CD14-positive monocyte (primary cell): ENCODE measurements at regions not wholly inside any gene's neighbourhood (a gene's known extent, or its start where the extent isn't known, plus 50 kb on each side); places are given as distances from the start of the nearest gene placed in this dataset.

Source experiments
- DNase-seq, 3 donors: peaks; one replicate each; pipeline ENCODE4 v3.0.0-alpha.2; 2011 to 2022
- H2AFZ ChIP-seq: 2 replicates; pipeline ENCODE4 v1.6.0; 2012; ENCODE audit warnings: mild to moderate bottlenecking, low read depth, low read length, inconsistent platforms; ENCODE audit not compliant: insufficient read depth, poor library complexity, severe bottlenecking
- H3K27ac ChIP-seq, 2 donors: 1 replicate in 1 of 2; 2 replicates in 1 of 2; pipeline ENCODE4 v1.5.1; 2012 to 2013; ENCODE audit warnings: low read length in 2 of 2, control low read depth in 1 of 2, inconsistent platforms in 1 of 2, low read depth in 1 of 2, mild to moderate bottlenecking in 1 of 2
- H3K27me3 ChIP-seq, 2 donors: one replicate each; pipeline versions ENCODE4 v1.6.0 to v1.6.1; 2011 to 2013; ENCODE audit warnings: low read length in 2 of 2; ENCODE audit not compliant: control insufficient read depth in 2 of 2, insufficient read depth in 2 of 2
- H3K36me3 ChIP-seq, 2 donors: replicated peaks in 1 of 2; 1 replicate in 1 of 2; 2 replicates in 1 of 2; pipeline versions ENCODE4 v1.5.1 to v1.6.1; 2012 to 2013; ENCODE audit warnings: low read length in 2 of 2, control low read depth in 1 of 2, inconsistent platforms in 1 of 2, mild to moderate bottlenecking in 1 of 2; ENCODE audit not compliant: insufficient read depth in 2 of 2, control insufficient read depth in 1 of 2
- H3K4me1 ChIP-seq, 2 donors: 1 replicate in 1 of 2; 2 replicates in 1 of 2; pipeline versions ENCODE4 v1.5.1 to v1.6.1; 2012 to 2013; ENCODE audit warnings: low read length in 2 of 2, control low read depth in 1 of 2, inconsistent platforms in 1 of 2, mild to moderate bottlenecking in 1 of 2, moderate library complexity in 1 of 2; ENCODE audit not compliant: insufficient read depth in 2 of 2, control insufficient read depth in 1 of 2
- H3K4me2 ChIP-seq: replicated peaks from 2 replicates; pipeline ENCODE3; 2012; ENCODE audit warnings: low read length, moderate library complexity, mild to moderate bottlenecking; ENCODE audit not compliant: poor library complexity, severe bottlenecking; ENCODE audit errors: extremely low read depth
- H3K4me3 ChIP-seq, 3 experiments: fragments of 200-600 bp in 1 of 3; sonication (generic) in 1 of 3; replicated peaks in 1 of 3; 1 replicate in 2 of 3; 2 replicates in 1 of 3; pipeline ENCODE4 v1.5.1; 2011 to 2013; ENCODE audit warnings: low read length in 3 of 3, mild to moderate bottlenecking in 3 of 3, control low read depth in 2 of 3, low read depth in 2 of 3, inconsistent platforms in 1 of 3, moderate library complexity in 1 of 3
- H3K79me2 ChIP-seq: 2 replicates; pipeline ENCODE4 v1.6.0; 2012; ENCODE audit warnings: mild to moderate bottlenecking, control low read depth, inconsistent platforms, low read length, moderate library complexity; ENCODE audit not compliant: insufficient read depth
- H3K9ac ChIP-seq: 2 replicates; pipeline ENCODE4 v1.6.0; 2017; ENCODE audit warnings: low read length, mild to moderate bottlenecking; ENCODE audit not compliant: insufficient read depth, poor library complexity, severe bottlenecking
- H3K9me3 ChIP-seq, 2 donors: replicated peaks in 1 of 2; 1 replicate in 1 of 2; 2 replicates in 1 of 2; pipeline versions ENCODE4 v1.5.1 to v1.6.1; 2012 to 2013; ENCODE audit warnings: low read length in 2 of 2, control low read depth in 1 of 2; ENCODE audit not compliant: control insufficient read depth in 1 of 2, insufficient read depth in 1 of 2
- H4K20me1 ChIP-seq: 2 replicates; pipeline ENCODE4 v1.6.0; 2012; ENCODE audit warnings: mild to moderate bottlenecking, low read length, control low read depth, moderate library complexity; ENCODE audit not compliant: insufficient read depth
- H3K27ac Mint-ChIP-seq, 7 donors: one replicate each; pipeline ENCODE4 v1.8.0; 2020; ENCODE audit warnings: mild to moderate bottlenecking in 7 of 7, mixed read lengths in 7 of 7, moderate library complexity in 6 of 7, inconsistent platforms in 2 of 7
- H3K27me3 Mint-ChIP-seq, 3 donors: one replicate each; pipeline ENCODE4 v1.8.0; 2021 to 2022; ENCODE audit warnings: low read depth in 3 of 3, mild to moderate bottlenecking in 3 of 3, mixed read lengths in 3 of 3, moderate library complexity in 3 of 3, inconsistent platforms in 1 of 3
- H3K36me3 Mint-ChIP-seq, 2 donors: one replicate each; pipeline ENCODE4 v1.8.0; 2020; ENCODE audit warnings: mixed read lengths in 2 of 2, inconsistent platforms in 1 of 2, mild to moderate bottlenecking in 1 of 2
- H3K4me1 Mint-ChIP-seq: one replicate; pipeline ENCODE4 v1.8.0; 2020; ENCODE audit warnings: mild to moderate bottlenecking, mixed read lengths
- H3K4me3 Mint-ChIP-seq, 2 donors: one replicate each; pipeline ENCODE4 v1.8.0; 2020; ENCODE audit warnings: mild to moderate bottlenecking in 2 of 2, mixed read lengths in 2 of 2, moderate library complexity in 1 of 2
- H3K9me3 Mint-ChIP-seq, 7 donors: one replicate each; pipeline ENCODE4 v1.8.0; 2020 to 2022; ENCODE audit warnings: mixed read lengths in 7 of 7, mild to moderate bottlenecking in 6 of 7, moderate library complexity in 6 of 7, inconsistent platforms in 2 of 7
- WGBS: methylation state at CpG from one replicate; pipeline ENCODE4 v1.1.5; 2013; ENCODE audit warnings: missing lambda C conversion rate; ENCODE audit not compliant: insufficient coverage; 5-methylcytosine and 5-hydroxymethylcytosine counted together
- intact Hi-C, 2 donors: fragments of 100-400 bp; cut with micrococcal nuclease; formaldehyde crosslinking; loops; one replicate each; pipeline versions ENCODE4 v1.15.0 to v1.15.1; 2023
- TF ChIP-seq, protein P1 (sequence below): fragments of 200-600 bp; IDR thresholded peaks from one replicate; pipeline ENCODE4 v1.8.0; 2022; ENCODE audit warnings: antibody characterized with exemption, mild to moderate bottlenecking

- Mint-ChIP-seq H3K27ac (peak overlapping the region in 2 of 7 donors; percentile 27 to 28), H3K27me3 (peaks cover 6 to 12% (median 9%) of the 10 kb centered on the region in 3 donors), H3K36me3 (no peaks in the 10 kb centered on the region), H3K4me1 (peaks cover 26% of the 10 kb centered on the region), H3K4me3 (no peak overlapping the region), H3K9me3 (peaks cover 7 to 17% (median 10%) of the 10 kb centered on the region in 7 donors)
- Histone ChIP-seq H3K27ac (no peak overlapping the region), H3K4me1 (peaks cover 11 to 16% of the 10 kb centered on the region in 2 donors), H3K36me3 (no peaks in the 10 kb centered on the region), H3K79me2 (no peaks in the 10 kb centered on the region), H3K4me2 (no peak overlapping the region), H3K27me3 (peaks cover 3% of the 10 kb centered on the region in 2 donors), H3K9ac (no peak overlapping the region), H4K20me1 (no peaks in the 10 kb centered on the region), H2AFZ (no peak overlapping the region), H3K4me3 (no peak overlapping the region), H3K9me3 (peaks cover 0 to 15% of the 10 kb centered on the region in 2 donors)
- TF ChIP-seq, protein P1, sequence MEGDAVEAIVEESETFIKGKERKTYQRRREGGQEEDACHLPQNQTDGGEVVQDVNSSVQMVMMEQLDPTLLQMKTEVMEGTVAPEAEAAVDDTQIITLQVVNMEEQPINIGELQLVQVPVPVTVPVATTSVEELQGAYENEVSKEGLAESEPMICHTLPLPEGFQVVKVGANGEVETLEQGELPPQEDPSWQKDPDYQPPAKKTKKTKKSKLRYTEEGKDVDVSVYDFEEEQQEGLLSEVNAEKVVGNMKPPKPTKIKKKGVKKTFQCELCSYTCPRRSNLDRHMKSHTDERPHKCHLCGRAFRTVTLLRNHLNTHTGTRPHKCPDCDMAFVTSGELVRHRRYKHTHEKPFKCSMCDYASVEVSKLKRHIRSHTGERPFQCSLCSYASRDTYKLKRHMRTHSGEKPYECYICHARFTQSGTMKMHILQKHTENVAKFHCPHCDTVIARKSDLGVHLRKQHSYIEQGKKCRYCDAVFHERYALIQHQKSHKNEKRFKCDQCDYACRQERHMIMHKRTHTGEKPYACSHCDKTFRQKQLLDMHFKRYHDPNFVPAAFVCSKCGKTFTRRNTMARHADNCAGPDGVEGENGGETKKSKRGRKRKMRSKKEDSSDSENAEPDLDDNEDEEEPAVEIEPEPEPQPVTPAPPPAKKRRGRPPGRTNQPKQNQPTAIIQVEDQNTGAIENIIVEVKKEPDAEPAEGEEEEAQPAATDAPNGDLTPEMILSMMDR, result no peak
- WGBS, result no CpG with 5 or more reads among the region's 4 CpGs
- peak in 2 of 3 donors; percentile 15 to 52 for DNase-seq
- intact Hi-C loops, result no loop called here
These were observed 111.7 kb upstream of the NEK6 start for GRCh38 chr9:124146031-124146561.

GRCh38 chr9:124149992-124150391 is 107.8 kb upstream of the NEK6 start:
- Mint-ChIP-seq H3K27me3 (peaks cover 13 to 26% (median 23%) of the 10 kb centered on the region in 3 donors), H3K27ac (no peak overlapping the region), H3K9me3 (peaks cover 7 to 20% (median 13%) of the 10 kb centered on the region in 7 donors), H3K4me3 (no peak overlapping the region), H3K36me3 (no peaks in the 10 kb centered on the region), H3K4me1 (peaks cover 9% of the 10 kb centered on the region)
- Histone ChIP-seq H3K4me1 (peaks cover 9 to 11% of the 10 kb centered on the region in 2 donors), H3K79me2 (no peaks in the 10 kb centered on the region), H3K27me3 (peaks cover 12% of the 10 kb centered on the region in 2 donors), H3K36me3 (no peaks in the 10 kb centered on the region), H4K20me1 (no peaks in the 10 kb centered on the region), H3K4me2 (no peak overlapping the region), H3K4me3 (no peak overlapping the region), H2AFZ (no peak overlapping the region), H3K9ac (no peak overlapping the region), H3K27ac (no peak overlapping the region), H3K9me3 (peaks cover 0 to 15% of the 10 kb centered on the region in 2 donors)
- intact Hi-C loops, result no loop called here
- no peak for DNase-seq
- TF ChIP-seq, protein P1, result no peak
- no CpG with 5 or more reads among the region's 1 CpG for WGBS
